ENCODE measurements at regions not wholly inside any gene's neighbourhood (a gene's known extent, or its start where the extent isn't known, plus 50 kb on each side); places are given as distances from the start of the nearest gene placed in this dataset.

- H3K27me3 ChIP-seq (ENCODE audit: control insufficient read depth, insufficient read depth, low read length, poor library complexity, severe bottlenecking) = no peaks in the 10 kb centered on the region
- H3K9me3 ChIP-seq (ENCODE audit: control insufficient read depth, low read length) = no peaks in the 10 kb centered on the region
- H3K27ac ChIP-seq (ENCODE audit: insufficient read depth, low read depth, low read length, poor library complexity, severe bottlenecking) = no peak overlapping the region
- WGBS, 2 experiments = 56 to 67% methylated on average over 4 to 7 of the region's 7 CpGs
- H3K4me3 ChIP-seq (ENCODE audit: insufficient read depth, low read depth, low read length) = no peak overlapping the region
- no peaks in the 10 kb centered on the region for H3K4me1 ChIP-seq (ENCODE audit: control insufficient read depth, insufficient read depth, low read length)
- no peaks in the 10 kb centered on the region for H3K36me3 ChIP-seq (ENCODE audit: control insufficient read depth, insufficient read depth, low read length)
These were observed 587.5 kb upstream of the ADGRL2 start for GRCh38 chr1:81213279-81213678.

GRCh38 chr1:81209461-81209860 is 591.3 kb upstream of the ADGRL2 start:
- WGBS, 2 experiments = 88 to 97% methylated on average over 1 of the region's 1 CpG
- Histone ChIP-seq H3K27ac (ENCODE audit: insufficient read depth, low read depth, low read length, poor library complexity, severe bottlenecking) (no peak overlapping the region), H3K27me3 (ENCODE audit: control insufficient read depth, insufficient read depth, low read length, poor library complexity, severe bottlenecking) (no peaks in the 10 kb centered on the region), H3K36me3 (ENCODE audit: control insufficient read depth, insufficient read depth, low read length) (no peaks in the 10 kb centered on the region), H3K4me3 (ENCODE audit: insufficient read depth, low read depth, low read length) (no peak overlapping the region), H3K9me3 (ENCODE audit: control insufficient read depth, low read length) (no peaks in the 10 kb centered on the region), H3K4me1 (ENCODE audit: control insufficient read depth, insufficient read depth, low read length) (no peaks in the 10 kb centered on the region)

GRCh38 chr1:81208441-81208840 is 592.3 kb upstream of the ADGRL2 start:
- no peaks in the 10 kb centered on the region for H3K36me3 ChIP-seq (ENCODE audit: control insufficient read depth, insufficient read depth, low read length)
- 96% methylated on average over 13 of the region's 13 CpGs for WGBS, 2 experiments
- no peak overlapping the region for H3K27ac ChIP-seq (ENCODE audit: insufficient read depth, low read depth, low read length, poor library complexity, severe bottlenecking)
- H3K27me3 ChIP-seq (ENCODE audit: control insufficient read depth, insufficient read depth, low read length, poor library complexity, severe bottlenecking) = no peaks in the 10 kb centered on the region
- H3K4me1 ChIP-seq (ENCODE audit: control insufficient read depth, insufficient read depth, low read length) = no peaks in the 10 kb centered on the region
- H3K9me3 ChIP-seq (ENCODE audit: control insufficient read depth, low read length) = no peaks in the 10 kb centered on the region
- H3K4me3 ChIP-seq (ENCODE audit: insufficient read depth, low read depth, low read length) = no peak overlapping the region

- H3K27ac ChIP-seq (ENCODE audit: insufficient read depth, low read depth, low read length, poor library complexity, severe bottlenecking) = no peak overlapping the region
- H3K27me3 ChIP-seq (ENCODE audit: control insufficient read depth, insufficient read depth, low read length, poor library complexity, severe bottlenecking) = no peaks in the 10 kb centered on the region
- H3K9me3 ChIP-seq (ENCODE audit: control insufficient read depth, low read length) = no peaks in the 10 kb centered on the region
- no peaks in the 10 kb centered on the region for H3K36me3 ChIP-seq (ENCODE audit: control insufficient read depth, insufficient read depth, low read length)
- H3K4me1 ChIP-seq (ENCODE audit: control insufficient read depth, insufficient read depth, low read length) = no peaks in the 10 kb centered on the region
- WGBS, 2 experiments = 86% methylated on average over 6 of the region's 6 CpGs
- H3K4me3 ChIP-seq (ENCODE audit: insufficient read depth, low read depth, low read length) = no peak overlapping the region
These were observed 594.8 kb upstream of the ADGRL2 start for GRCh38 chr1:81205956-81206355.

GRCh38 chr1:81201779-81202178 is 599.0 kb upstream of the ADGRL2 start:
- Histone ChIP-seq H3K36me3 (ENCODE audit: control insufficient read depth, insufficient read depth, low read length) (no peaks in the 10 kb centered on the region), H3K4me1 (ENCODE audit: control insufficient read depth, insufficient read depth, low read length) (no peaks in the 10 kb centered on the region), H3K9me3 (ENCODE audit: control insufficient read depth, low read length) (no peaks in the 10 kb centered on the region), H3K4me3 (ENCODE audit: insufficient read depth, low read depth, low read length) (no peak overlapping the region), H3K27ac (ENCODE audit: insufficient read depth, low read depth, low read length, poor library complexity, severe bottlenecking) (no peak overlapping the region), H3K27me3 (ENCODE audit: control insufficient read depth, insufficient read depth, low read length, poor library complexity, severe bottlenecking) (no peaks in the 10 kb centered on the region)
- WGBS, 2 experiments = 100% methylated on average over 1 to 2 of the region's 2 CpGs

DNA sequence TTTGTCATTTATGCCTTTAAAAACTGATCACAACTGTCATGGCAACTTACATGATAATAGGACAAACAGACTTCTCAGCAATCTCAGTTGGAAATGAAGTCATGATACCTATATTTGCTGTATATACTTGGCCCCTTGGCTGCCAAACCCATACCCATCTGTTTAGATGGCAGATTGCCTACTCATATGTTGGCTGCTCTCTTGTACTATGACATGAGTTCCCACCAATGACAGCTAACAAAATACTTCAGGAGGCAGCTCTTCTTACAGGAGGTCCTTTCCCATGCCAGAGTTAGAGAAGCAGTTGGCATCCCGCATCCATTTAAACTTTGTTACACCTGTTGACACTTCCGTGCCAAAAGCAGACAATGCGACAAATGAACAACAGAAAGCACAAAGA is 603.1 kb upstream of the ADGRL2 start:
- Histone ChIP-seq H3K27me3 (ENCODE audit: control insufficient read depth, insufficient read depth, low read length, poor library complexity, severe bottlenecking) (no peaks in the 10 kb centered on the region), H3K27ac (ENCODE audit: insufficient read depth, low read depth, low read length, poor library complexity, severe bottlenecking) (no peak overlapping the region), H3K4me1 (ENCODE audit: control insufficient read depth, insufficient read depth, low read length) (no peaks in the 10 kb centered on the region), H3K4me3 (ENCODE audit: insufficient read depth, low read depth, low read length) (no peak overlapping the region), H3K36me3 (ENCODE audit: control insufficient read depth, insufficient read depth, low read length) (no peaks in the 10 kb centered on the region), H3K9me3 (ENCODE audit: control insufficient read depth, low read length) (no peaks in the 10 kb centered on the region)
- 97 to 100% methylated on average over 3 of the region's 3 CpGs for WGBS, 2 experiments

- Histone ChIP-seq H3K36me3 (ENCODE audit: control insufficient read depth, insufficient read depth, low read length) (no peaks in the 10 kb centered on the region), H3K4me1 (ENCODE audit: control insufficient read depth, insufficient read depth, low read length) (no peaks in the 10 kb centered on the region), H3K4me3 (ENCODE audit: insufficient read depth, low read depth, low read length) (no peak overlapping the region), H3K27me3 (ENCODE audit: control insufficient read depth, insufficient read depth, low read length, poor library complexity, severe bottlenecking) (no peaks in the 10 kb centered on the region), H3K27ac (ENCODE audit: insufficient read depth, low read depth, low read length, poor library complexity, severe bottlenecking) (no peak overlapping the region), H3K9me3 (ENCODE audit: control insufficient read depth, low read length) (no peaks in the 10 kb centered on the region)
- 96 to 97% methylated on average over 6 to 7 of the region's 7 CpGs for WGBS, 2 experiments
These were observed 607.8 kb upstream of the ADGRL2 start for GRCh38 chr1:81192647-81193642.

DNA sequence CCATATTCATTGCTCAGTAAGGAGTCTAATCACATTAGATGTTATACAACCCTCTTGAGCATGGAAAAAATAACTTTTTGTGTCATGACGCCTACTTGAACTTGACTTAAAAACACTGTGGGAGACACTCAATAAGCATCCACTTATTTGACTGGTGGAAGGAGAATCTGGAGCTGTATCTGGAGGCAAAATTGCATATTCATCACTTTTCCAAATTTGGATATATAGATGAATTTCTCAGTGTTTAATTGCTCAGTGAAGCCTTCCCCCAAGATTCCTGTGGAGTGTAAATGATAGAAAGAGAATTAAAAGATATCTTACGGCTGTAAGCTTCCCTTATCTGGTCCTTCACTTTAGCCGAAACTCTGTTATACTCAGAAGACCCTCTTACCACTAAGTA is 610.7 kb upstream of the ADGRL2 start:
- H3K27me3 ChIP-seq (ENCODE audit: control insufficient read depth, insufficient read depth, low read length, poor library complexity, severe bottlenecking) = no peaks in the 10 kb centered on the region
- no peak overlapping the region for H3K4me3 ChIP-seq (ENCODE audit: insufficient read depth, low read depth, low read length)
- peaks cover 7% of the 10 kb centered on the region for H3K4me1 ChIP-seq (ENCODE audit: control insufficient read depth, insufficient read depth, low read length)
- H3K36me3 ChIP-seq (ENCODE audit: control insufficient read depth, insufficient read depth, low read length) = no peaks in the 10 kb centered on the region
- no peak overlapping the region for H3K27ac ChIP-seq (ENCODE audit: insufficient read depth, low read depth, low read length, poor library complexity, severe bottlenecking)
- no peaks in the 10 kb centered on the region for H3K9me3 ChIP-seq (ENCODE audit: control insufficient read depth, low read length)
- 98 to 100% methylated on average over 2 to 3 of the region's 3 CpGs for WGBS, 2 experiments

- Histone ChIP-seq H3K36me3 (ENCODE audit: control insufficient read depth, insufficient read depth, low read length) (no peaks in the 10 kb centered on the region), H3K4me3 (ENCODE audit: insufficient read depth, low read depth, low read length) (no peak overlapping the region), H3K4me1 (ENCODE audit: control insufficient read depth, insufficient read depth, low read length) (peaks cover 7% of the 10 kb centered on the region), H3K9me3 (ENCODE audit: control insufficient read depth, low read length) (no peaks in the 10 kb centered on the region), H3K27ac (ENCODE audit: insufficient read depth, low read depth, low read length, poor library complexity, severe bottlenecking) (no peak overlapping the region), H3K27me3 (ENCODE audit: control insufficient read depth, insufficient read depth, low read length, poor library complexity, severe bottlenecking) (no peaks in the 10 kb centered on the region)
- WGBS, 2 experiments = 100% methylated on average over 1 of the region's 1 CpG
These were observed 613.1 kb upstream of the ADGRL2 start for GRCh38 chr1:81187635-81188034.

DNA sequence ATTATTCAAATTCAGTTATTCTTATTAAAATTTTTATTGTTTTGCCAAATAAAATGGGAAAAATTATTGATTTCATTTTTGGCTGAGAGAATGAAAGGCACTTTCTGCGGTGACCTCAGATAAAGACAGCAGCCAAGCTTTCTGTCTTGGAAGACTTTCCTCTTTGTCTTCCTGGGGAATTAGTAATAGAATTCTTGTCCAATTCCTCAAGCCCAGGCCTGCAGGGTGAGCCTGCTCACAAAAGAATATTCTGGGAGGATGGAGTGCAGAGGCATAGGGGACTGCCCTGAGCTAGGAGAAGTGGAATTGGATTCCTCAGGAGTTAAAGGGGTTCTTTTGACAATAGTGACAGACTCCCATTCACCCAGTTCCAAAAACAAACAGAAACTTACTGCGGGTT is 614.5 kb upstream of the ADGRL2 start:
- no peak overlapping the region for H3K4me3 ChIP-seq (ENCODE audit: insufficient read depth, low read depth, low read length)
- peaks cover 7% of the 10 kb centered on the region for H3K4me1 ChIP-seq (ENCODE audit: control insufficient read depth, insufficient read depth, low read length)
- H3K27ac ChIP-seq (ENCODE audit: insufficient read depth, low read depth, low read length, poor library complexity, severe bottlenecking) = no peak overlapping the region
- no peaks in the 10 kb centered on the region for H3K27me3 ChIP-seq (ENCODE audit: control insufficient read depth, insufficient read depth, low read length, poor library complexity, severe bottlenecking)
- 84 to 88% methylated on average over 1 of the region's 2 CpGs for WGBS, 2 experiments
- no peaks in the 10 kb centered on the region for H3K36me3 ChIP-seq (ENCODE audit: control insufficient read depth, insufficient read depth, low read length)
- H3K9me3 ChIP-seq (ENCODE audit: control insufficient read depth, low read length) = no peaks in the 10 kb centered on the region
